ENCODE measurements at regions not wholly inside any gene's neighbourhood (a gene's known extent, or its start where the extent isn't known, plus 50 kb on each side); places are given as distances from the start of the nearest gene placed in this dataset.

GRCh38 chr19:28481674-28482073 lies 731.3 kb downstream of the UQCRFS1 start:
- H3K27ac ChIP-seq: no peak overlapping the region
- no peak for TF ChIP-seq CTCF (IDR thresholded peaks at IDR 0.05)
- no peak for DNase-seq (ENCODE audit: low spot score)
- H3K4me3 ChIP-seq: no peak overlapping the region

- Histone ChIP-seq H3K4me3 (no peak overlapping the region), H3K27ac (no peak overlapping the region)
- no peak for DNase-seq (ENCODE audit: low spot score)
- TF ChIP-seq CTCF (IDR thresholded peaks at IDR 0.05): no peak
Measured at GRCh38 chr19:28475525-28475924, 737.4 kb downstream of the UQCRFS1 start.

GRCh38 chr19:28472843-28473242 lies 740.1 kb downstream of the UQCRFS1 start:
- no peak overlapping the region for H3K27ac ChIP-seq
- DNase-seq (ENCODE audit: low spot score): no peak
- TF ChIP-seq CTCF (IDR thresholded peaks at IDR 0.05): no peak
- H3K4me3 ChIP-seq: no peak overlapping the region

GRCh38 chr19:28471731-28472510 lies 741.0 kb downstream of the UQCRFS1 start:
- DNase-seq (ENCODE audit: low spot score): no peak

GRCh38 chr19:28469544-28469943 lies 743.4 kb downstream of the UQCRFS1 start:
- Histone ChIP-seq H3K4me3 (no peak overlapping the region), H3K27ac (no peak overlapping the region)
- no peak for TF ChIP-seq CTCF (IDR thresholded peaks at IDR 0.05)
- DNase-seq (ENCODE audit: low spot score): no peak

More at GRCh38 chr19:28471731-28472510, 741.0 kb downstream of the UQCRFS1 start:
- TF ChIP-seq CTCF (IDR thresholded peaks at IDR 0.05): no peak
- H3K27ac ChIP-seq: no peak overlapping the region
- no peak overlapping the region for H3K4me3 ChIP-seq

GRCh38 chr19:28468701-28469459 lies 744.1 kb downstream of the UQCRFS1 start:
- Histone ChIP-seq H3K27ac (no peak overlapping the region), H3K4me3 (no peak overlapping the region)
- TF ChIP-seq CTCF (IDR thresholded peaks at IDR 0.05): no peak
- no peak for DNase-seq (ENCODE audit: low spot score)

Measured in coronary artery (tissue), 2 donors.